ENCODE measurements at regions not wholly inside any gene's neighbourhood (a gene's known extent, or its start where the extent isn't known, plus 50 kb on each side); places are given as distances from the start of the nearest gene placed in this dataset.

- no peak for DNase-seq (ENCODE audit: low read depth in 2 of 2)
These were observed 196.9 kb upstream of the BANK1 start for GRCh38 chr4:101593666-101594065.

- DNase-seq (ENCODE audit: low read depth in 2 of 2): no peak
These were observed 206.2 kb upstream of the BANK1 start for GRCh38 chr4:101584306-101584705.

- DNase-seq (ENCODE audit: low read depth in 2 of 2): no peak
These were observed 215.8 kb upstream of the PPP3CA start for GRCh38 chr4:101563126-101563525.

- DNase-seq (ENCODE audit: low read depth in 2 of 2): no peak
These were observed 209.5 kb upstream of the PPP3CA start for GRCh38 chr4:101556842-101557241.

GRCh38 chr4:101555341-101555880, 208.1 kb upstream of the PPP3CA start:
- no peak for DNase-seq (ENCODE audit: low read depth in 2 of 2)

GRCh38 chr4:101540336-101540735, 193.0 kb upstream of the PPP3CA start:
- DNase-seq (ENCODE audit: low read depth in 2 of 2): no peak

GRCh38 chr4:101528526-101528925, 181.2 kb upstream of the PPP3CA start:
- no peak for DNase-seq (ENCODE audit: low read depth in 2 of 2)

- peak; percentile 15 to 49 for DNase-seq (ENCODE audit: low read depth in 2 of 2)
These were observed 179.9 kb upstream of the PPP3CA start for GRCh38 chr4:101527188-101527587.

- no peak for DNase-seq (ENCODE audit: low read depth in 2 of 2)
These were observed 168.2 kb upstream of the PPP3CA start for GRCh38 chr4:101515566-101515965.

GRCh38 chr4:101515099-101515498, 167.8 kb upstream of the PPP3CA start:
- no peak for DNase-seq (ENCODE audit: low read depth in 2 of 2)

GRCh38 chr4:101512416-101512815, 165.1 kb upstream of the PPP3CA start:
- DNase-seq (ENCODE audit: low read depth in 2 of 2): no peak

GRCh38 chr4:101501421-101501820, 154.1 kb upstream of the PPP3CA start:
- DNase-seq (ENCODE audit: low read depth in 2 of 2): no peak

GRCh38 chr4:101500742-101501141, 153.4 kb upstream of the PPP3CA start:
- DNase-seq (ENCODE audit: low read depth in 2 of 2): no peak

- no peak for DNase-seq (ENCODE audit: low read depth in 2 of 2)
These were observed 127.9 kb upstream of the PPP3CA start for GRCh38 chr4:101475246-101475645.

GRCh38 chr4:101471201-101471600, 123.9 kb upstream of the PPP3CA start:
- DNase-seq (ENCODE audit: low read depth in 2 of 2): no peak

- DNase-seq (ENCODE audit: low read depth in 2 of 2): no peak
These were observed 117.3 kb upstream of the PPP3CA start for GRCh38 chr4:101464596-101464995.

- DNase-seq (ENCODE audit: low read depth in 2 of 2): no peak
These were observed 111.6 kb upstream of the PPP3CA start for GRCh38 chr4:101458914-101459313.

- DNase-seq (ENCODE audit: low read depth in 2 of 2): no peak
These were observed 111.1 kb upstream of the PPP3CA start for GRCh38 chr4:101458473-101458872.

- no peak for DNase-seq (ENCODE audit: low read depth in 2 of 2)
These were observed 103.8 kb upstream of the PPP3CA start for GRCh38 chr4:101451086-101451485.

GRCh38 chr4:101441446-101441845, 94.1 kb upstream of the PPP3CA start:
- no peak for DNase-seq (ENCODE audit: low read depth in 2 of 2)

GRCh38 chr4:101439926-101440325, 92.6 kb upstream of the PPP3CA start:
- DNase-seq (ENCODE audit: low read depth in 2 of 2): no peak

GRCh38 chr4:101421386-101421785, 74.1 kb upstream of the PPP3CA start:
- no peak for DNase-seq (ENCODE audit: low read depth in 2 of 2)

- no peak for DNase-seq (ENCODE audit: low read depth in 2 of 2)
These were observed 73.3 kb upstream of the PPP3CA start for GRCh38 chr4:101420661-101421060.

GRCh38 chr4:101419336-101420135, 72.2 kb upstream of the PPP3CA start:
- no peak for DNase-seq (ENCODE audit: low read depth in 2 of 2)

Data from stimulated activated CD4-positive, alpha-beta T cell treated with anti-CD3 and anti-CD28 coated beads, Interleukin-1b, Interleukin-23, amount 100 ng/mL, for 4 hours (primary cell).